HK-2 (cell line): ENCODE measurements at regions not wholly inside any gene's neighbourhood (a gene's known extent, or its start where the extent isn't known, plus 50 kb on each side); places are given as distances from the start of the nearest gene placed in this dataset.
"Not testable (repeated sequence)": the region's sequence is repeated elsewhere in the genome, so short reads cannot be mapped to it uniquely, and the experiment has no call there.

Experiments
- DNase-seq: peaks from one replicate; pipeline ENCODE4 v3.0.0-alpha.2; 2018; ENCODE audit not compliant: unreplicated experiment

DNA sequence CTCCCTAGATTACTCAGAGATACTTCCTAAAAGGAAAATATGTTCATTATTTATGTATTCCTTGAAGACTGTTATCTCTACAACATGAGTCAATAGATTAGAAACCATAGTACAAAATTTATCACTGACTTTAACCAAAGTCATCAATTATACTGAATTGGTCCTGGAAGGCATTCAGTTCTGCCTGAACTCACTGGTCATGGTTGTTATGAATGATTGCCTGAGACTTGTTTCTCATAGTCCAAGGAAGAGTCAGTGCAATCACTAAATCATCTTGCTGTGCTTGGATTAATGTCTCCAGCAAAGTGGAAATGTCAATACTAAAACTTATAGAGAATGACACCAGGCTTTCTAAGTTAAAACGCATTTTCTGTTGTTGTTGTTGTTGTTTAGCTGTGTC, 878.6 kb upstream of the MANEA start:
- DNase-seq = no peak

GRCh38 chr6:94687255-94687654, 890.1 kb upstream of the MANEA start:
- not testable (repeated sequence) for DNase-seq

- DNase-seq = no peak
These were observed 893.9 kb upstream of the MANEA start for GRCh38 chr6:94683409-94683808.

GRCh38 chr6:94680669-94681212, 896.6 kb upstream of the MANEA start:
- DNase-seq = no peak

DNA sequence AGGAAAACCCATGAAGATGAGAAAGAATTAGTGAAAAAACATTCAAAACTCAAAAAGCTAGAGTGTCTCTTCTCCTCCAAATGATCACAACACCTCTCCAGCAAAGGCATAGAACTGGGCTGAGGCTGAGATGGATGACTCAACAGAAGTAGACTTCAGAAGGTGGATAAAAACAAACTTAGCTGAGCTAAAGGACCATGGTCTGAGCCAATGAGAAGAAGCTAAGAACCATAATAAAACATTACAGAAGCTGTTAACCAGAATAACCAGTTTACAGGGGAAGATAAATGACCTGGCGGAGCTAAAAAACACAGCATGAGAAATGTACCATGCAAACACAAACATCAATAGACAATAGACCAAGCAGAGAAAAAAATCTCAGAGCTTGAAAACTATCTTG, 904.1 kb upstream of the MANEA start:
- DNase-seq = no peak

DNA sequence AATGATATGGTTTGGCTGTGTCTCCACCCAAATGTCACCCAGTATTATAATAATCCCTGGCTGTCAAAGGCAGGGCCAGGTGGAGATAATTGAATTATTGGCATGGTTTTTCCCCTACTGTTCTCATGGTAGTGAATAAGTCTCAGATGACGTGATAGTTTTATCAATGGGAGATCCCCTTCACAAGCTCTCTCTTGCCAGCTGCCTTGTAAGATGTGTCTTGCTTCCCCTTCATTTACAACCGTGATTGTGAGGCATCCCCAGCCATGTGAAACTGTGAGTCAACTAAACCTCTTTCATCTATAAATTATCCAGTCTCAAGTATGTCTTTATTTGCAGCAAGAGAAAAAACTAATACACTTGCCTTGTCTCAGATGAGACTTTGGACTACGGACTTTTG, 907.3 kb upstream of the MANEA start:
- no peak for DNase-seq

DNA sequence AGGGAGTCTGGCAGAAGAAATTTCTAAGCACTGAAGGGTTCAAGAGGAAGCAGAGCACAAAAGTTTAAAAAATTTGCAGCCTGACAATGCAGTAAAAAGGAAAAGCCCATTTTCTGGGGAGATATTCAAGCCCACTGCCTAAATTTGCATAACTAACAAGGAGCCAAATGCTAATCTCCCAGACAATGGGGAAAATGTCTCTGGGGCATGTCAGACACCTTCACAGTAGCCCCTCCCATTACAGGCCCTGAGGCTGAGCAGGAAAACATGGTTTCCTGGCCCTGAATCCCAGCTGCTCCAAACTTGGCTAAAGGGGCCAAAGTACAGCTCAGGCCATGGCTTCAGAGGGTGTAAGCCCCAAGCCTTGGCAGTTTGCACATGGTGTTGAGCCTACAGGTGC, 908.5 kb upstream of the MANEA start:
- DNase-seq = no peak

GRCh38 chr6:94658929-94659328, 918.4 kb upstream of the MANEA start:
- no peak for DNase-seq

DNA sequence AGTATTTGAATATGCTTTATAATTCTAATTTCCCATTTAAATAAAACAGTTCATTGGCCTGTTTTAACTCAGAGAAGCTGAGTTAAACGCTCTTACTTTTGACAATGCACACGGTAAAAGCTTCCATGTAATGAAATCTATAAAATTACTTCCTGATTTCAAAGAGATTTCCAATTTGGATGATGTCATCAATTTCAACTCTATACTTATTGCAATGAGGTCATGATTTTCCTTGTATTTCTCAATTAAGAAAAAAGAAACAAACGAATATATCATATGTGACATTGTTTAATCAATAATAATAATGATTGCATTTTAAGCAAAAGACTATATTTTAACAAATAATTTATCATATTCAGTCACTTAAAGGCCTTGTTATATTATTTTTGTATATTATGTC, 926.1 kb upstream of the MANEA start:
- DNase-seq = no peak

DNA sequence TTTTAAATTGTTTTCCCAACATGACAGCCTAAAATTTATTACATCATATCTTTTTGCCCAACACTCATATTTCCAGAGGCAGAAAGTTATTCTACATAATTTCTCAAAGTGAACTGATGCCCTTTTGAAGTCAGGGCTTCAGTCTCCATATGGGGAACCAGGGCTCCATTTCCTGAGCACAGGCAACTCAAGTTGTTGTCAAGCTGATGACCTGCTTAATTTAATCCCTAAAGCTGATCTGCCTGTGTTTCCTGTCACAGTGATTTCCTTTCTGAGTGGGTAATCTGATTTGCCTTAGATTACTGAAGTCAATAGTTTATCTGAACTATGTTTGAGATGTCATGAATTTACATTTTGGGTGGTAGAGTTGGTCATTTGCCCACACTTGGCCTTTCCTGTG, 932.1 kb upstream of the MANEA start:
- DNase-seq = no peak

DNA sequence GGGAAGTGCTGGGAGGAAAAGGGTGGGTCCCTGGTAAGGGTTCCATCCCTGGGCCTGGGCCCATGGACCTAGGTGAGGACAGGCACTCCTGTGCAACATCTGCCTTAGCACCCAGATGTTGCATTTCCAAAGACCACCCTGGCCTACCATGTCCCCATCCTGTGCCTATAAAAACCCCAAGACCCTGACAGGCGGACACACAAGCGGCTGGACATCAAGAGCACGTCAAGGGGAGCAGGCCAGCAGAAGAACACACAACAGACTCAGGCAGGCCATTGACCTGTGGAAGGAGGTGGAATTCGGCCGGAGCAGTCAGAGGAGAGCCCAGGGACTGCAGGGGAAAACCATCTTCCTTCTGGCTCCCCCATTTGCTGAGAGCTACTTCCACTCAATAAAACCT, 937.8 kb upstream of the MANEA start:
- DNase-seq = no peak

DNA sequence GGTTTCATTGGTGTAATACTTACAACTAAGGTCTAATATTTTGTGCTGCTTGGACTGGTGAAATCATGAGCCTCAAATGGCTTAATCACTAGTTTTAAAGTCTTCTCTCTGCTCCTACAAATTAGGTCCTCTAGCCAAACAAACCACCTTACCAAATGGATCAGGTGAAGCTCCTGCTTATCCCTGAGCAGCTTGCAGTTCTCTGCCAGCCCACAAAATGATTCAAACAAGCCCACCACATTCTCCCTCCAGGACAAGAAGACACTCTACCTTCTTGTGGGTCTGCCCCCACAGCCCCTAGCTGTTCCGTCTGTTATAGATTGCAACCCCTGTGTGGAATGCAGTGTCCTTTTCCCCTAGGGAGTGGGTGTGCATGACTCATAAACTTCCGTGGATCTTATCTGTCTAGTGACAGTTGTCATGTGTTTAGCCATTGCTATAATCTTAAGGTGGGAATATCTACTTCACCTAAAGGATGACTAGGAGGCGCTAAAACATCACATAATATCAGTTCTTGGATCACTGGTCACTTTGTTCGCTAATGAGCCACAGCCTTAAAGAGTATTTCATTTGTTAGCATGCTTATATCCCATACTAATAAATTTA, 940.5 kb upstream of the MANEA start:
- no peak for DNase-seq

- DNase-seq = no peak
These were observed 953.7 kb upstream of the MANEA start for GRCh38 chr6:94623586-94623985.

- DNase-seq = no peak
These were observed 954.6 kb upstream of the MANEA start for GRCh38 chr6:94622783-94623182.

DNA sequence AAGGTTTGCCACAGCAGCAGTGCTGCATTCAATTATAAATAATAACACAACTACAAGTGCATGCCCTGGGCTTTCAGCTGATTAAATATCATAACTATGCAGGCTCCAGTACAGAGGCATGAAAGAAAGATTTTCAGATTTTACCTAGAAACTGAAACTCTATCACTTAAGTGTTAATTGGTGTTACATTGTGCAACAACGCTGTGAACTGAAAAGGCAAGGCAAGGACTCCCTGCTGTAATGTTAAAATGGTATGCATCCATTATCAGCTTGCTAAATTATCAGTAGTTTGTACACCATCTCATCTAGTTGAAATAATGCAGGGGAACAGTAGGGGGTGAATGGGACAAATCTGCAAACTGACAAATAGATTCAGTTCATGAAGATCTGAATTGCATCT, 976.7 kb upstream of the MANEA start:
- DNase-seq = no peak

- DNase-seq = no peak
These were observed 979.8 kb upstream of the MANEA start for GRCh38 chr6:94597487-94597886.

DNA sequence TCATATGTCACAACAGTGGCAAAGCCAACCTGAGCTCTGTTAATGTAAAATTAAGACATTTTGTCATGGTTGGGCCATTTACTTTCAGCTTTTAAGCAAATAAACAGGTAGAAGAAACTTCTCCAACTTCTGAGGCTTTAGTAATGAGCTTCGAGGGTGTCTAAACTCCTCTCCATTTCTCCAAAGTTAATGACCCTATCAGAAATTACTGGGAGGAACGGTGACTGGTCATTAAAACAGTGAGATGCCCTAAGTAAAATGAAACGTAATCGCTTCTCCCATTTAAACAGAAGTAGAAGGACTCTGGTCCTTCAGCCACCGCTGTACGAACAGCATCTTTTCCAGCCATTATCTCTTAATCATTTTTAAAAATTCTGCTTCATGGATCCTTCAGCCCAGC, 986.9 kb upstream of the MANEA start:
- no peak for DNase-seq

DNA sequence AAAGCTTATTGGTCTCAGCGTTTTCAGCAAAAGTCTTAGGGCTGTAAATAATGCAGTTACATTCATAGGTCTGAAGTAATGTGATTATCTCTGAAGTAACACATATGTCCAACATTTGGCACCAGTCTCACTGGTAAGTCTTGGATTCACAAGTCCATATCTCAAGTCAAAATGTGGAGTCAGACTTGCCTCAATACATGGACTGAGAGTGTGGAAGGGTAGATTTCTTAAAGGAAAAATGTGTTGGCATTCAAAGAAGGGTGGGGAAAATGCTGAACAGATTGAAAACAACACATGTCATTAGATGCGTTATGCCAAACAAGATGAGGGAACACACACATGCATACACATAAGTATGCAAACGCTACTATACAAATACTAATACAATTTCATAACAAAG, 989.0 kb upstream of the MANEA start:
- no peak for DNase-seq

DNA sequence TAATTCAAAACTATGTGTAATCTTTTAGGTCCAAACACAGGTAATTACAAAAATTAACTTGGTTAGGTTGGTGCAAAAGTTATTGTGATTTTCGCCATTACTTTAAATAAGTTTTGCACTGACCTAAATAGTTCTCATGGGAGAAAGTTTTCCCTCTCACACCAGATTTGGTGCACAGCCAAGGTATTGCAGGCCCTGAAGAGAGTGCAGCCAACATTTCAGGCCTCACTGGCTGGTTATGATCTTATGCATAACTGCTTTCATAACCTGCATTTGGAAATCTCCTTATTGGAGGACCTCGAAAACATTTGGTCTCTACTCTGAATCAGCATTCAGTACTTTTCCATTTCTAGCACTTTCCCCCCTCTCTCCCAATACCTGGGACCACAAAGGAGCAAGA, 993.1 kb upstream of the MANEA start:
- DNase-seq = no peak

GRCh38 chr6:94570581-94570980, 1006.8 kb upstream of the MANEA start:
- DNase-seq = no peak

GRCh38 chr6:94562846-94563245, 1014.5 kb upstream of the MANEA start:
- no peak for DNase-seq

DNA sequence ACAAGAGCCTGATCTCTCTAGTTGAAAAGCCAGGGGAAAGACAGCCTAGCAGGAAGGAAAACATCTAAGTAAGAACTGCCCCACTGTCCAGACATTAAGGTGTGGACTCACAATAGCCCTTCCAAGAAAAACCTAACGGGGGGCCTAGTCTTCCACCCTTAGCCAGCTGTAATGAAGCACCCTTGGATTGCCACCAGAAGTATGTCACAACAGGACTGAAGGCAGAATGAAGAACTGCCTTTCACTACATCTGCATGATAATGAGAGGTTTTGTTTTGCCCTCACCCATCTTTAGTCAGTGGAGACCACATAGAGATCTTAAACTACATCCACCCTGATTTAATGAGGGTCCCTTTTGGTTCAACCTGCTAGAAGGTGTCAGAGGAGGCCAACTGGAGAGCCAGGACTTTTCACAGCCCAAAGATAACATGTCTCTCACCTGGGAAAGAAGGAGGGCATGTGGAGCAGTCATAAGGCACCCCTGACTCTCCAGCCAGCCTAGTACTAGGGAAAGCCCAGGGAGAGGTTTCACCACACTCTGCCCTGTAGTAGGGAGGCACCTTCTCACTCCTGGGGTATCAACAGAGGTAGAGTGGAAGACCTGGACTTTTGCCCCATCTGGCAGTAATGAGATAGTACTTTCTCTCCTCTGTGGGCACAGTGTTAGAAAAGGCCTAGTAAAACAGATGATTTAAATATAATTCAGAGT, 1017.4 kb upstream of the MANEA start:
- no peak for DNase-seq

- not testable (repeated sequence) for DNase-seq
These were observed 1020.1 kb upstream of the MANEA start for GRCh38 chr6:94557207-94557606.

DNA sequence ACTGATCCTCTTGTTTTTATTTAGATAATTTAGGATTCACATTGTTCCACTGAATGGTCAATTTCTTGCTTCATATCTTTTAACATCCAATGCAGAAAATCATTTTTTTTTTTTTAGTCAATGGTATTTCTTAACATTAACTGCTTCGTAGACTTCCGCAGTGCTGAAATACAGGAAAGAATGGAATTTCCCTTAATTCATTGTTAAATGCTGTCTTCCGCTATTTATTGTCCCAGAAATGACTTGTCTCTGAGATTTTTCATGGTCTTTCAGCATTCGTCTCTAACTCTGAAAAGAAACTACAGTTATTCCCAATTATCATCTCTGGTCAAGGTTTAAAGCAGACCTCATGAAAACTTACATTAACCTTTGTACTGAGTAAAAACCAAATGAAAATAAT, 1029.1 kb upstream of the MANEA start:
- DNase-seq = no peak
